GM23338 (cell line): ENCODE measurements at regions not wholly inside any gene's neighbourhood (a gene's known extent, or its start where the extent isn't known, plus 50 kb on each side); places are given as distances from the start of the nearest gene placed in this dataset.

Experiments used
- ATAC-seq: fragments of 200-7000 bp; cut with Tn5 transposase; 3 replicates; pipeline ENCODE4 v1.9.1; 2020
- DNase-seq: peaks from one replicate; pipeline ENCODE4 v3.0.0-alpha.2; 2015; ENCODE audit warnings: low spot score
- H2AFZ ChIP-seq: fragments of 200-600 bp; sonication (generic); 2 replicates; pipeline ENCODE4 v1.8.0; 2016; ENCODE audit warnings: antibody characterized with exemption, mild to moderate bottlenecking, moderate library complexity
- H3F3A ChIP-seq: fragments of 200-600 bp; sonication (generic); replicated peaks from 2 replicates; pipeline ENCODE4 v1.8.0; 2017; ENCODE audit warnings: antibody characterized with exemption, mixed run types, low read depth
- H3K27ac ChIP-seq: fragments of 200-600 bp; sonication (generic); 2 replicates; pipeline ENCODE4 v1.6.1; 2016; ENCODE audit warnings: low read depth
- H3K27me3 ChIP-seq: fragments of 200-600 bp; sonication (generic); 2 replicates; pipeline ENCODE4 v1.8.0; 2016; ENCODE audit warnings: mild to moderate bottlenecking, mixed run types, moderate library complexity; ENCODE audit not compliant: insufficient read depth
- H3K36me3 ChIP-seq: fragments of 200-600 bp; sonication (generic); 2 replicates; pipeline ENCODE4 v1.8.0; 2016; ENCODE audit warnings: mild to moderate bottlenecking; ENCODE audit not compliant: insufficient read depth
- H3K4me1 ChIP-seq: fragments of 200-600 bp; sonication (generic); 2 replicates; pipeline ENCODE4 v1.8.0; 2016; ENCODE audit warnings: mild to moderate bottlenecking, moderate library complexity; ENCODE audit not compliant: insufficient read depth
- H3K4me2 ChIP-seq: fragments of 200-600 bp; sonication (generic); 2 replicates; pipeline ENCODE4 v1.7.1; 2017; ENCODE audit warnings: mixed run types
- H3K4me3 ChIP-seq: fragments of 200-600 bp; sonication (generic); 2 replicates; pipeline ENCODE4 v1.6.1; 2016; ENCODE audit warnings: mixed run types
- H3K79me2 ChIP-seq: fragments of 200-600 bp; sonication (generic); replicated peaks from 2 replicates; pipeline ENCODE4 v1.8.0; 2017; ENCODE audit warnings: mild to moderate bottlenecking; ENCODE audit not compliant: insufficient read depth
- H3K9me2 ChIP-seq: fragments of 200-600 bp; sonication (generic); 2 replicates; pipeline ENCODE4 v1.8.0; 2017; ENCODE audit not compliant: insufficient read depth
- H4K20me1 ChIP-seq: fragments of 200-600 bp; sonication (generic); replicated peaks from 2 replicates; pipeline ENCODE4 v1.8.0; 2017; ENCODE audit warnings: mild to moderate bottlenecking; ENCODE audit not compliant: insufficient read depth
- H3K27ac Mint-ChIP-seq: 2 replicates; pipeline ENCODE4 v1.8.0; 2020; ENCODE audit warnings: inconsistent platforms, mild to moderate bottlenecking, moderate library complexity, mixed read lengths
- H3K27me3 Mint-ChIP-seq: 3 replicates; pipeline ENCODE4 v1.8.0; 2022; ENCODE audit warnings: low read depth, mild to moderate bottlenecking, moderate library complexity, mixed read lengths, inconsistent platforms; ENCODE audit not compliant: insufficient read depth, poor library complexity
- H3K36me3 Mint-ChIP-seq: 3 replicates; pipeline ENCODE4 v1.8.0; 2021; ENCODE audit warnings: low read depth, mild to moderate bottlenecking, inconsistent platforms, moderate library complexity, mixed read lengths
- H3K4me1 Mint-ChIP-seq: 3 replicates; pipeline ENCODE4 v1.8.0; 2020; ENCODE audit warnings: mild to moderate bottlenecking, inconsistent platforms, mixed read lengths
- H3K4me3 Mint-ChIP-seq: 3 replicates; pipeline ENCODE4 v1.8.0; 2021; ENCODE audit warnings: moderate library complexity, mild to moderate bottlenecking, inconsistent platforms, mixed read lengths
- H3K9me3 Mint-ChIP-seq: 3 replicates; pipeline ENCODE4 v1.8.0; 2020; ENCODE audit warnings: moderate library complexity, mild to moderate bottlenecking, inconsistent platforms, mixed read lengths
- CREB1 ChIP-seq: fragments of 250-450 bp; sonication (Bioruptor Pico); IDR thresholded peaks from 2 replicates; pipeline ENCODE4 v1.5.0; 2020; ENCODE audit warnings: low read depth, mild to moderate bottlenecking, moderate library complexity
- EZH2 ChIP-seq: fragments of 200-600 bp; sonication (generic); IDR thresholded peaks from one replicate; pipeline ENCODE4 v1.8.0; 2017; ENCODE audit warnings: antibody characterized with exemption, mild to moderate bottlenecking, low read depth; ENCODE audit not compliant: unreplicated experiment
- EZH2phosphoT487 ChIP-seq: fragments of 200-600 bp; sonication (generic); IDR thresholded peaks from one replicate; pipeline ENCODE4 v1.8.1; 2018; ENCODE audit warnings: antibody characterized with exemption; ENCODE audit not compliant: unreplicated experiment
- JUNB ChIP-seq: IDR thresholded peaks from one replicate; pipeline ENCODE4 v1.6.1; 2016; ENCODE audit warnings: antibody characterized with exemption; ENCODE audit not compliant: unreplicated experiment
- NANOG ChIP-seq: IDR thresholded peaks from 2 replicates; pipeline ENCODE4 v1.6.1; 2016; ENCODE audit warnings: antibody characterized with exemption, borderline replicate concordance
- POLR2AphosphoS5 ChIP-seq: IDR thresholded peaks from 2 replicates; pipeline ENCODE4 v1.6.1; 2016; ENCODE audit warnings: antibody characterized with exemption, low read depth
- STAT1 ChIP-seq: IDR thresholded peaks from one replicate; pipeline ENCODE4 v1.6.1; 2016; ENCODE audit warnings: antibody characterized with exemption; ENCODE audit not compliant: unreplicated experiment
- ZNF114 ChIP-seq: fragments of 250-450 bp; sonication (Bioruptor Pico); IDR thresholded peaks from 2 replicates; pipeline ENCODE4 v1.5.0; 2020; ENCODE audit warnings: mild to moderate bottlenecking, moderate library complexity
- ZNF331 ChIP-seq: fragments of 250-450 bp; sonication (Bioruptor Pico); IDR thresholded peaks from 2 replicates; pipeline ENCODE4 v1.5.0; 2020; ENCODE audit warnings: low read depth, mild to moderate bottlenecking, moderate library complexity
- TF ChIP-seq, protein P1 (sequence below): IDR thresholded peaks from 2 replicates; pipeline ENCODE4 v1.6.1; 2016; ENCODE audit warnings: antibody characterized with exemption
- TF ChIP-seq, protein P2 (sequence below): fragments of 250-450 bp; sonication (Bioruptor Pico); IDR thresholded peaks from 2 replicates; pipeline ENCODE4 v1.5.0; 2020; ENCODE audit warnings: mild to moderate bottlenecking, moderate library complexity
- TF ChIP-seq, protein P3 (sequence below), 2 experiments: fragments of 200-600 bp in 1 of 2; sonication (generic) in 1 of 2; conservative IDR thresholded peaks; 2 replicates each; pipeline versions ENCODE4 v1.5.1 to v1.6.1; 2016 to 2017; ENCODE audit warnings: antibody characterized with exemption in 2 of 2, low read depth in 2 of 2, mild to moderate bottlenecking in 2 of 2, moderate library complexity in 1 of 2
- TF ChIP-seq, protein P4 (sequence below): IDR thresholded peaks from one replicate; pipeline ENCODE4 v1.6.1; 2018; ENCODE audit warnings: antibody characterized with exemption; ENCODE audit not compliant: unreplicated experiment

DNA sequence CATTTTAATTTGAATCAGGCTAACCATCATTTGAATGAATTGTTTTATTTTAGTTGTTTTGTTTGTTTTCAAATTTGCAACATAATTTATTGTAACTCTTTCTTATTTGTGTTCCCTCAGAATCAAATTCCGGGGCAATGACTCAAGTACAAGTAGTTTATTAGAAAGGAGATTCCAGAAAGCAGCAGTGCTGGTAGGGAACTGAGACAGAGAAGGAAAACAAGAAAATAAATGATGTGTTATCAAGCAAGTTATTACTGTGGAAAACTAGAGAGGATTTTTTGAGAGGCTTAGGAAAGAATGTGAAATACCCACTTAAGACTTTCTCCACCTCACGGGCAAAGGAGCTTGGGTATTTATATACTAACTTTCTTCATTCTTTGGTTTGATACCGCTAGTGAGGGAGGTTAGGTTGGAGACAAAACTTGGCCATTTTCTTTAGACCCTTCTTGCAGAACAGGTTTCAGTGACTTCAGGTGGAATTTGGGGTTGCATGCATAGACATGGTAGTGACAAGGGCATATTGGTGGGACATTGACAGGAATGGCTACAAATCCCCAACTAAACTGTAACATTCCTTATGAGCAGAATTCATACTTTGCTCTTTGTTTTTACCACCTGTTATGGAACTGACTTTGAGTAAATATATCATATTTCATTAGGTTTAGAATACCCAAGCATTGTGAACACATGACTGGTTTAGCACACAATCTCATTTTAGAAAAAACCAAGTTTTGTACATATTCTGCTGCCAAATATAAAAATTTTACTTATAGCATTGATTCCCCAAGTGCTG is 254.3 kb downstream of the ZBBX start:
- H3K9me3 Mint-ChIP-seq, result peaks cover 3% of the 10 kb centered on the region; the same call in 2 of the 3 replicates
- H3K36me3 Mint-ChIP-seq, result peaks cover 3% of the 10 kb centered on the region; the same call in 2 of the 3 replicates
- H3F3A ChIP-seq, result no peaks in the 10 kb centered on the region
- H3K27me3 Mint-ChIP-seq, result no peaks in the 10 kb centered on the region
- H3K4me1 ChIP-seq, result no peaks in the 10 kb centered on the region
- DNase-seq (no peak), ATAC-seq (no peak)
- no peaks in the 10 kb centered on the region for H4K20me1 ChIP-seq
- no peaks in the 10 kb centered on the region for H3K9me2 ChIP-seq
- H3K27ac Mint-ChIP-seq, result no peak overlapping the region; the same call in 1 of the 2 replicates
- H3K79me2 ChIP-seq, result no peaks in the 10 kb centered on the region
- H3K36me3 ChIP-seq, result no peaks in the 10 kb centered on the region
- no peak overlapping the region for H3K4me3 Mint-ChIP-seq
- peak overlapping the region; percentile 39; the same call in 1 of the 2 replicates for H2AFZ ChIP-seq
- no peak overlapping the region for H3K4me2 ChIP-seq
- no peak overlapping the region for H3K4me3 ChIP-seq
- no peaks in the 10 kb centered on the region for H3K4me1 Mint-ChIP-seq
- TF ChIP-seq NANOG, result no peak
- no peak for TF ChIP-seq CREB1 (CRISPR knock-in tag)
- no peak for TF ChIP-seq STAT1
- no peak for TF ChIP-seq EZH2phosphoT487
- TF ChIP-seq, protein P1, sequence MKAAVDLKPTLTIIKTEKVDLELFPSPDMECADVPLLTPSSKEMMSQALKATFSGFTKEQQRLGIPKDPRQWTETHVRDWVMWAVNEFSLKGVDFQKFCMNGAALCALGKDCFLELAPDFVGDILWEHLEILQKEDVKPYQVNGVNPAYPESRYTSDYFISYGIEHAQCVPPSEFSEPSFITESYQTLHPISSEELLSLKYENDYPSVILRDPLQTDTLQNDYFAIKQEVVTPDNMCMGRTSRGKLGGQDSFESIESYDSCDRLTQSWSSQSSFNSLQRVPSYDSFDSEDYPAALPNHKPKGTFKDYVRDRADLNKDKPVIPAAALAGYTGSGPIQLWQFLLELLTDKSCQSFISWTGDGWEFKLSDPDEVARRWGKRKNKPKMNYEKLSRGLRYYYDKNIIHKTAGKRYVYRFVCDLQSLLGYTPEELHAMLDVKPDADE, result no peak
- no peak for TF ChIP-seq JUNB
- no peak for TF ChIP-seq POLR2AphosphoS5
- TF ChIP-seq EZH2, result no peak
- TF ChIP-seq, protein P2, sequence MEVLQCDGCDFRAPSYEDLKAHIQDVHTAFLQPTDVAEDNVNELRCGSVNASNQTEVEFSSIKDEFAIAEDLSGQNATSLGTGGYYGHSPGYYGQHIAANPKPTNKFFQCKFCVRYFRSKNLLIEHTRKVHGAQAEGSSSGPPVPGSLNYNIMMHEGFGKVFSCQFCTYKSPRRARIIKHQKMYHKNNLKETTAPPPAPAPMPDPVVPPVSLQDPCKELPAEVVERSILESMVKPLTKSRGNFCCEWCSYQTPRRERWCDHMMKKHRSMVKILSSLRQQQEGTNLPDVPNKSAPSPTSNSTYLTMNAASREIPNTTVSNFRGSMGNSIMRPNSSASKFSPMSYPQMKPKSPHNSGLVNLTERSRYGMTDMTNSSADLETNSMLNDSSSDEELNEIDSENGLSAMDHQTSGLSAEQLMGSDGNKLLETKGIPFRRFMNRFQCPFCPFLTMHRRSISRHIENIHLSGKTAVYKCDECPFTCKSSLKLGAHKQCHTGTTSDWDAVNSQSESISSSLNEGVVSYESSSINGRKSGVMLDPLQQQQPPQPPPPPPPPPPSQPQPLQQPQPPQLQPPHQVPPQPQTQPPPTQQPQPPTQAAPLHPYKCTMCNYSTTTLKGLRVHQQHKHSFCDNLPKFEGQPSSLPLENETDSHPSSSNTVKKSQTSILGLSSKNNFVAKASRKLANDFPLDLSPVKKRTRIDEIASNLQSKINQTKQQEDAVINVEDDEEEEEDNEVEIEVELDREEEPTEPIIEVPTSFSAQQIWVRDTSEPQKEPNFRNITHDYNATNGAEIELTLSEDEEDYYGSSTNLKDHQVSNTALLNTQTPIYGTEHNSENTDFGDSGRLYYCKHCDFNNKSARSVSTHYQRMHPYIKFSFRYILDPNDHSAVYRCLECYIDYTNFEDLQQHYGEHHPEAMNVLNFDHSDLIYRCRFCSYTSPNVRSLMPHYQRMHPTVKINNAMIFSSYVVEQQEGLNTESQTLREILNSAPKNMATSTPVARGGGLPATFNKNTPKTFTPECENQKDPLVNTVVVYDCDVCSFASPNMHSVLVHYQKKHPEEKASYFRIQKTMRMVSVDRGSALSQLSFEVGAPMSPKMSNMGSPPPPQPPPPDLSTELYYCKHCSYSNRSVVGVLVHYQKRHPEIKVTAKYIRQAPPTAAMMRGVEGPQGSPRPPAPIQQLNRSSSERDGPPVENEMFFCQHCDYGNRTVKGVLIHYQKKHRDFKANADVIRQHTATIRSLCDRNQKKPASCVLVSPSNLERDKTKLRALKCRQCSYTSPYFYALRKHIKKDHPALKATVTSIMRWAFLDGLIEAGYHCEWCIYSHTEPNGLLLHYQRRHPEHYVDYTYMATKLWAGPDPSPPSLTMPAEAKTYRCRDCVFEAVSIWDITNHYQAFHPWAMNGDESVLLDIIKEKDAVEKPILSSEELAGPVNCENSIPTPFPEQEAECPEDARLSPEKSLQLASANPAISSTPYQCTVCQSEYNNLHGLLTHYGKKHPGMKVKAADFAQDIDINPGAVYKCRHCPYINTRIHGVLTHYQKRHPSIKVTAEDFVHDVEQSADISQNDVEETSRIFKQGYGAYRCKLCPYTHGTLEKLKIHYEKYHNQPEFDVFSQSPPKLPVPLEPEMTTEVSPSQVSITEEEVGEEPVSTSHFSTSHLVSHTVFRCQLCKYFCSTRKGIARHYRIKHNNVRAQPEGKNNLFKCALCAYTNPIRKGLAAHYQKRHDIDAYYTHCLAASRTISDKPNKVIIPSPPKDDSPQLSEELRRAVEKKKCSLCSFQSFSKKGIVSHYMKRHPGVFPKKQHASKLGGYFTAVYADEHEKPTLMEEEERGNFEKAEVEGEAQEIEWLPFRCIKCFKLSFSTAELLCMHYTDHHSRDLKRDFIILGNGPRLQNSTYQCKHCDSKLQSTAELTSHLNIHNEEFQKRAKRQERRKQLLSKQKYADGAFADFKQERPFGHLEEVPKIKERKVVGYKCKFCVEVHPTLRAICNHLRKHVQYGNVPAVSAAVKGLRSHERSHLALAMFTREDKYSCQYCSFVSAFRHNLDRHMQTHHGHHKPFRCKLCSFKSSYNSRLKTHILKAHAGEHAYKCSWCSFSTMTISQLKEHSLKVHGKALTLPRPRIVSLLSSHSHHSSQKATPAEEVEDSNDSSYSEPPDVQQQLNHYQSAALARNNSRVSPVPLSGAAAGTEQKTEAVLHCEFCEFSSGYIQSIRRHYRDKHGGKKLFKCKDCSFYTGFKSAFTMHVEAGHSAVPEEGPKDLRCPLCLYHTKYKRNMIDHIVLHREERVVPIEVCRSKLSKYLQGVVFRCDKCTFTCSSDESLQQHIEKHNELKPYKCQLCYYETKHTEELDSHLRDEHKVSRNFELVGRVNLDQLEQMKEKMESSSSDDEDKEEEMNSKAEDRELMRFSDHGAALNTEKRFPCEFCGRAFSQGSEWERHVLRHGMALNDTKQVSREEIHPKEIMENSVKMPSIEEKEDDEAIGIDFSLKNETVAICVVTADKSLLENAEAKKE, result no peak
- no peak for TF ChIP-seq ZNF331 (CRISPR knock-in tag)
- no peak for TF ChIP-seq ZNF114 (CRISPR knock-in tag)
- TF ChIP-seq, protein P3, sequence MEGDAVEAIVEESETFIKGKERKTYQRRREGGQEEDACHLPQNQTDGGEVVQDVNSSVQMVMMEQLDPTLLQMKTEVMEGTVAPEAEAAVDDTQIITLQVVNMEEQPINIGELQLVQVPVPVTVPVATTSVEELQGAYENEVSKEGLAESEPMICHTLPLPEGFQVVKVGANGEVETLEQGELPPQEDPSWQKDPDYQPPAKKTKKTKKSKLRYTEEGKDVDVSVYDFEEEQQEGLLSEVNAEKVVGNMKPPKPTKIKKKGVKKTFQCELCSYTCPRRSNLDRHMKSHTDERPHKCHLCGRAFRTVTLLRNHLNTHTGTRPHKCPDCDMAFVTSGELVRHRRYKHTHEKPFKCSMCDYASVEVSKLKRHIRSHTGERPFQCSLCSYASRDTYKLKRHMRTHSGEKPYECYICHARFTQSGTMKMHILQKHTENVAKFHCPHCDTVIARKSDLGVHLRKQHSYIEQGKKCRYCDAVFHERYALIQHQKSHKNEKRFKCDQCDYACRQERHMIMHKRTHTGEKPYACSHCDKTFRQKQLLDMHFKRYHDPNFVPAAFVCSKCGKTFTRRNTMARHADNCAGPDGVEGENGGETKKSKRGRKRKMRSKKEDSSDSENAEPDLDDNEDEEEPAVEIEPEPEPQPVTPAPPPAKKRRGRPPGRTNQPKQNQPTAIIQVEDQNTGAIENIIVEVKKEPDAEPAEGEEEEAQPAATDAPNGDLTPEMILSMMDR (conservative IDR thresholded peaks at IDR 0.05; ENCODE audit: low read depth in 2 of 2), result no peak
- TF ChIP-seq, protein P4, sequence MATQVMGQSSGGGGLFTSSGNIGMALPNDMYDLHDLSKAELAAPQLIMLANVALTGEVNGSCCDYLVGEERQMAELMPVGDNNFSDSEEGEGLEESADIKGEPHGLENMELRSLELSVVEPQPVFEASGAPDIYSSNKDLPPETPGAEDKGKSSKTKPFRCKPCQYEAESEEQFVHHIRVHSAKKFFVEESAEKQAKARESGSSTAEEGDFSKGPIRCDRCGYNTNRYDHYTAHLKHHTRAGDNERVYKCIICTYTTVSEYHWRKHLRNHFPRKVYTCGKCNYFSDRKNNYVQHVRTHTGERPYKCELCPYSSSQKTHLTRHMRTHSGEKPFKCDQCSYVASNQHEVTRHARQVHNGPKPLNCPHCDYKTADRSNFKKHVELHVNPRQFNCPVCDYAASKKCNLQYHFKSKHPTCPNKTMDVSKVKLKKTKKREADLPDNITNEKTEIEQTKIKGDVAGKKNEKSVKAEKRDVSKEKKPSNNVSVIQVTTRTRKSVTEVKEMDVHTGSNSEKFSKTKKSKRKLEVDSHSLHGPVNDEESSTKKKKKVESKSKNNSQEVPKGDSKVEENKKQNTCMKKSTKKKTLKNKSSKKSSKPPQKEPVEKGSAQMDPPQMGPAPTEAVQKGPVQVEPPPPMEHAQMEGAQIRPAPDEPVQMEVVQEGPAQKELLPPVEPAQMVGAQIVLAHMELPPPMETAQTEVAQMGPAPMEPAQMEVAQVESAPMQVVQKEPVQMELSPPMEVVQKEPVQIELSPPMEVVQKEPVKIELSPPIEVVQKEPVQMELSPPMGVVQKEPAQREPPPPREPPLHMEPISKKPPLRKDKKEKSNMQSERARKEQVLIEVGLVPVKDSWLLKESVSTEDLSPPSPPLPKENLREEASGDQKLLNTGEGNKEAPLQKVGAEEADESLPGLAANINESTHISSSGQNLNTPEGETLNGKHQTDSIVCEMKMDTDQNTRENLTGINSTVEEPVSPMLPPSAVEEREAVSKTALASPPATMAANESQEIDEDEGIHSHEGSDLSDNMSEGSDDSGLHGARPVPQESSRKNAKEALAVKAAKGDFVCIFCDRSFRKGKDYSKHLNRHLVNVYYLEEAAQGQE, result no peak
- H3K27ac ChIP-seq, result no peak overlapping the region
- H3K27me3 ChIP-seq, result no peaks in the 10 kb centered on the region
